Middle frontal gyrus (tissue), 1 donor: ENCODE measurements at regions not wholly inside any gene's neighbourhood (a gene's known extent, or its start where the extent isn't known, plus 50 kb on each side); places are given as distances from the start of the nearest gene placed in this dataset.

Experiments
- DNase-seq: peaks from one replicate; pipeline ENCODE4 v3.0.0-alpha.2; 2015; ENCODE audit warnings: low spot score; ENCODE audit errors: extremely low spot score

- no peak for DNase-seq
Measured at GRCh38 chr9:108680946-108681345, 174.8 kb downstream of the ACTL7B start.

- DNase-seq: no peak
Measured at GRCh38 chr9:108677776-108678175, 178.0 kb downstream of the ACTL7B start.

- no peak for DNase-seq
Measured at GRCh38 chr9:108676355-108676754, 179.4 kb downstream of the ACTL7B start.

- DNase-seq: no peak
Measured at GRCh38 chr9:108675708-108676107, 180.1 kb downstream of the ACTL7B start.

GRCh38 chr9:108674766-108675530 is 180.8 kb downstream of the ACTL7B start:
- DNase-seq: no peak

- DNase-seq: no peak
Measured at GRCh38 chr9:108673386-108673785, 182.4 kb downstream of the ACTL7B start.

GRCh38 chr9:108672475-108673190 is 183.2 kb downstream of the ACTL7B start:
- peak; percentile 14 for DNase-seq

GRCh38 chr9:108671794-108672193 is 184.0 kb downstream of the ACTL7B start:
- DNase-seq: no peak

GRCh38 chr9:108671176-108671575 is 184.6 kb downstream of the ACTL7B start:
- DNase-seq: no peak

- no peak for DNase-seq
Measured at GRCh38 chr9:108668938-108669335, 186.8 kb downstream of the ACTL7B start.

GRCh38 chr9:108668191-108668937 is 187.4 kb downstream of the ACTL7B start:
- DNase-seq: no peak

- no peak for DNase-seq
Measured at GRCh38 chr9:108666240-108666784, 189.5 kb downstream of the ACTL7B start.

- DNase-seq: no peak
Measured at GRCh38 chr9:108665521-108666239, 190.1 kb downstream of the ACTL7B start.

GRCh38 chr9:108664309-108665255 is 191.2 kb downstream of the ACTL7B start:
- DNase-seq: no peak

- no peak for DNase-seq
Measured at GRCh38 chr9:108663422-108663821, 192.4 kb downstream of the ACTL7B start.

GRCh38 chr9:108662956-108663355 is 192.8 kb downstream of the ACTL7B start:
- DNase-seq: no peak

GRCh38 chr9:108662091-108662875 is 193.5 kb downstream of the ACTL7B start:
- DNase-seq: no peak

- DNase-seq: no peak
Measured at GRCh38 chr9:108656566-108656965, 199.2 kb downstream of the ACTL7B start.

GRCh38 chr9:108655818-108656217 is 200.0 kb downstream of the ACTL7B start:
- no peak for DNase-seq
